Peyer's patch (tissue), 4 donors: ENCODE measurements at regions not wholly inside any gene's neighbourhood (a gene's known extent, or its start where the extent isn't known, plus 50 kb on each side); places are given as distances from the start of the nearest gene placed in this dataset.

Source experiments
- DNase-seq, 3 donors: peaks; one replicate each; pipeline ENCODE4 v3.0.0-alpha.2; 2017 to 2019
- H3K27ac ChIP-seq, 4 donors: fragments of 200-600 bp; sonication (generic); one replicate each; pipeline ENCODE4 v1.5.1; 2016 to 2019
- H3K27me3 ChIP-seq, 2 donors: fragments of 200-600 bp; sonication (generic); one replicate each; pipeline ENCODE4 v1.5.1; 2019
- H3K36me3 ChIP-seq, 3 donors: fragments of 200-600 bp; sonication (generic); one replicate each; pipeline ENCODE4 v1.5.1; 2016 to 2019
- H3K4me1 ChIP-seq, 4 donors: fragments of 200-600 bp; sonication (generic); one replicate each; pipeline ENCODE4 v1.5.1; 2016 to 2019
- H3K4me3 ChIP-seq, 4 donors: fragments of 200-600 bp; sonication (generic); 1 replicate in 3 of 4; 2 replicates in 1 of 4; pipeline ENCODE4 v1.5.1; 2016 to 2019; ENCODE audit warnings: mild to moderate bottlenecking in 1 of 4
- H3K9me3 ChIP-seq, 4 donors: fragments of 200-600 bp; sonication (generic); one replicate each; pipeline ENCODE4 v1.5.1; 2016 to 2019; ENCODE audit warnings: mild to moderate bottlenecking in 1 of 4
- POLR2A ChIP-seq, 2 donors: fragments of 450-650 bp; IDR thresholded peaks; one replicate each; pipeline ENCODE4 v1.5.1; 2017; ENCODE audit warnings: antibody characterized with exemption in 2 of 2, mild to moderate bottlenecking in 2 of 2, moderate library complexity in 2 of 2
- TF ChIP-seq, protein P1 (sequence below), 6 experiments: fragments of 450-650 bp in 4 of 6; fragments of 200-600 bp in 2 of 6; sonication (generic) in 1 of 6; IDR thresholded peaks; one replicate each; pipeline ENCODE4 v1.5.1; 2017 to 2019; ENCODE audit warnings: antibody characterized with exemption in 6 of 6, mild to moderate bottlenecking in 3 of 6, moderate library complexity in 1 of 6

DNA sequence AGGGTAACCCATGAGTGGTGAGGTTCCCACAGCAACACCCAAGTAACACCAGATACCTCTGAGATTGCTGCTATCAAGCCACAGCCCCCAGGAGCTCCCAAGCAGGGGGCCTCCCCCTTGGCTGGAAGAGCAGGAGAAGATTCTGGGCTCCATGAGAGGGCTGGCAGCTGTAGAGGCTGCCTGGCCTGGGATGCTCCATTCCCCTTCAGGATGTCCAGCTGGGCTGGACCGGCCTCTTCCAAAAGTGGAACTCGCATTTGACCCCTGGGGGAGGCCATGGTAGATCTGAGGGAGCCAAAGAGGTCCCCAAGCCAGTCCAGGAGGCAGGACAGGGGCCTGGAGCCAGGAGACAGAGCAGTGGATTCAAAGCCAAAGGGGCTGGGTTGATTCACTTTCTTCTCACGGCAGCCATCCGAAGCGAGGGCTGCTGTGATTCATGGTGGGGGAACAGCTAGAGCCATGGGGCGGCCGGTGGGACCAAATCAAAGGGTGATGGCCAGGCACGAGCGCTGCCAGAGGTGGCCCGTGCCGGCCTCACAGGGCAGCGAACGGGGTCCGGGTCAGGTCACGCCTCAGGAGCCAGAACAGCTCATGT is 95.3 kb upstream of the ID2 start:
- Histone ChIP-seq H3K4me1 (peaks cover 0 to 22% (median 7%) of the 10 kb centered on the region in 4 donors), H3K36me3 (no peaks in the 10 kb centered on the region), H3K27me3 (no peaks in the 10 kb centered on the region), H3K4me3 (no peak overlapping the region), H3K27ac (no peak overlapping the region), H3K9me3 (no peaks in the 10 kb centered on the region)
- DNase-seq: no peak
- TF ChIP-seq, protein P1, sequence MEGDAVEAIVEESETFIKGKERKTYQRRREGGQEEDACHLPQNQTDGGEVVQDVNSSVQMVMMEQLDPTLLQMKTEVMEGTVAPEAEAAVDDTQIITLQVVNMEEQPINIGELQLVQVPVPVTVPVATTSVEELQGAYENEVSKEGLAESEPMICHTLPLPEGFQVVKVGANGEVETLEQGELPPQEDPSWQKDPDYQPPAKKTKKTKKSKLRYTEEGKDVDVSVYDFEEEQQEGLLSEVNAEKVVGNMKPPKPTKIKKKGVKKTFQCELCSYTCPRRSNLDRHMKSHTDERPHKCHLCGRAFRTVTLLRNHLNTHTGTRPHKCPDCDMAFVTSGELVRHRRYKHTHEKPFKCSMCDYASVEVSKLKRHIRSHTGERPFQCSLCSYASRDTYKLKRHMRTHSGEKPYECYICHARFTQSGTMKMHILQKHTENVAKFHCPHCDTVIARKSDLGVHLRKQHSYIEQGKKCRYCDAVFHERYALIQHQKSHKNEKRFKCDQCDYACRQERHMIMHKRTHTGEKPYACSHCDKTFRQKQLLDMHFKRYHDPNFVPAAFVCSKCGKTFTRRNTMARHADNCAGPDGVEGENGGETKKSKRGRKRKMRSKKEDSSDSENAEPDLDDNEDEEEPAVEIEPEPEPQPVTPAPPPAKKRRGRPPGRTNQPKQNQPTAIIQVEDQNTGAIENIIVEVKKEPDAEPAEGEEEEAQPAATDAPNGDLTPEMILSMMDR (IDR thresholded peaks at IDR 0.05): no peak
- TF ChIP-seq POLR2A (IDR thresholded peaks at IDR 0.05): no peak

DNA sequence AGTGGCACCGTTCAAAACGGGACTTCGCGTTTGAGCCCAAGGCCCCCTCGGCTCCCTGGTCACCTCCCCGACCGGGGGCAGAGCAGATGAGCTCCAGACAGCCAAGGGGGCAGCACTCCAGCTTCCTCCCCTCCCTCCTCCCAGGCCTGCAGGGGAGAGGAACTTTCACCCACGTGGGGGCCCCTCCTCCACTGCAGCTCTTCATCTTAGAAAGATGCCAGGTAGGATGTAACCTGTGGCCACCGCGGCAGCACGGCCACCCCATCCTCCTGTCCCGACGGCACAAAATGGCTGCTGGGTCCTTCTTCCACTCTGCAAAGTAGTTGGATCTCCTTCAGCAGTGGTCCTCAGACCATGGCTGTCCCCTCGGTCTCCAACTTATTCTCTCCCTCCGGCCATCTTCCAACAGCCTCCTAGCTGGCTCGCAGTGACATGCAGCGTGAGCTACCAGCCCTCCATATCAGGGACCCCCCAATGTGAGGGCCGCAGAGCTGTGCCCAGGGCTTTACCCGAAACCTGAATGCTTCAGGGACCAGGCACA is 94.5 kb upstream of the ID2 start:
- H3K36me3 ChIP-seq: no peaks in the 10 kb centered on the region
- no peaks in the 10 kb centered on the region for H3K27me3 ChIP-seq
- no peak for DNase-seq
- H3K4me1 ChIP-seq: peaks cover 0 to 20% (median 7%) of the 10 kb centered on the region in 4 donors
- H3K27ac ChIP-seq: no peak overlapping the region
- TF ChIP-seq POLR2A (IDR thresholded peaks at IDR 0.05): no peak
- TF ChIP-seq, protein P1 (IDR thresholded peaks at IDR 0.05): no peak
- H3K9me3 ChIP-seq: no peaks in the 10 kb centered on the region
- no peak overlapping the region for H3K4me3 ChIP-seq

GRCh38 chr2:8587920-8588830 is 93.7 kb upstream of the ID2 start:
- no peak overlapping the region for H3K27ac ChIP-seq
- no peaks in the 10 kb centered on the region for H3K36me3 ChIP-seq
- peaks cover 0 to 11% (median 4%) of the 10 kb centered on the region in 4 donors for H3K4me1 ChIP-seq
- DNase-seq: no peak
- no peaks in the 10 kb centered on the region for H3K9me3 ChIP-seq
- TF ChIP-seq, protein P1 (IDR thresholded peaks at IDR 0.05): no peak
- no peak for TF ChIP-seq POLR2A (IDR thresholded peaks at IDR 0.05)
- no peak overlapping the region for H3K4me3 ChIP-seq
- H3K27me3 ChIP-seq: no peaks in the 10 kb centered on the region

DNA sequence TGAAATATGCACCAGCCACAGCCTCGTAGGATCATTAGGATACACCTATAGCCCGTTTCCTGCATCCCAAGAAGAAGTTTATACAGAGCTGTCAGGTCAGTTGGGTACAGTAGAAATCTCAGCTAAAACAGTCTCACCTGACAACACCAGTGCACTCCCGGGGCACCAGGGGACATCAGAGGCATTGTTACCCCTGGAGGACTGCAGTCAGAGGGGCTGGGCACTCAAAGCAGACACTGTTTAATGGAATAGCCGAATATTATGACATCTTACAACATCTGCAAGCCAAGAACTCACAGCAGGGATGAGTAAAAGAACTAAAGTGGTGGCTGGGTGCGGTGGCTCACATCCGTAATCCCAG is 93.0 kb upstream of the ID2 start:
- no peak for DNase-seq
- Histone ChIP-seq H3K4me3 (no peak overlapping the region), H3K36me3 (no peaks in the 10 kb centered on the region), H3K27ac (no peak overlapping the region), H3K27me3 (no peaks in the 10 kb centered on the region), H3K4me1 (peaks cover 0 to 8% (median 0%) of the 10 kb centered on the region in 4 donors), H3K9me3 (no peaks in the 10 kb centered on the region)
- TF ChIP-seq, protein P1 (IDR thresholded peaks at IDR 0.05): no peak
- no peak for TF ChIP-seq POLR2A (IDR thresholded peaks at IDR 0.05)

- H3K4me3 ChIP-seq: no peak overlapping the region
- no peaks in the 10 kb centered on the region for H3K36me3 ChIP-seq
- peaks cover 0 to under 1% (median 0%) of the 10 kb centered on the region in 4 donors for H3K4me1 ChIP-seq
- TF ChIP-seq POLR2A (IDR thresholded peaks at IDR 0.05): no peak
- TF ChIP-seq, protein P1 (IDR thresholded peaks at IDR 0.05): no peak
- no peak for DNase-seq
- H3K27ac ChIP-seq: no peak overlapping the region
- H3K27me3 ChIP-seq: no peaks in the 10 kb centered on the region
- H3K9me3 ChIP-seq: no peaks in the 10 kb centered on the region
These were observed 92.1 kb upstream of the ID2 start for GRCh38 chr2:8589721-8590120.
